Suprapubic skin (tissue), 4 donors: ENCODE measurements at regions not wholly inside any gene's neighbourhood (a gene's known extent, or its start where the extent isn't known, plus 50 kb on each side); places are given as distances from the start of the nearest gene placed in this dataset.

Source experiments
- DNase-seq, 2 donors: peaks; one replicate each; pipeline ENCODE4 v3.0.0-alpha.2; 2019; ENCODE audit warnings: low spot score in 2 of 2
- H3K27ac ChIP-seq: fragments of 200-600 bp; sonication (generic); one replicate; pipeline ENCODE4 v1.5.1; 2019
- H3K27me3 ChIP-seq: fragments of 200-600 bp; sonication (generic); one replicate; pipeline ENCODE4 v1.5.1; 2019
- H3K36me3 ChIP-seq: fragments of 200-600 bp; sonication (generic); one replicate; pipeline ENCODE4 v1.5.1; 2019
- H3K4me1 ChIP-seq: fragments of 200-600 bp; sonication (generic); one replicate; pipeline ENCODE4 v1.5.1; 2019
- H3K4me3 ChIP-seq: fragments of 200-600 bp; sonication (generic); one replicate; pipeline ENCODE4 v1.5.1; 2019; ENCODE audit warnings: mild to moderate bottlenecking
- H3K9me3 ChIP-seq: fragments of 200-600 bp; sonication (generic); one replicate; pipeline ENCODE4 v1.5.1; 2019
- CTCF ChIP-seq, 2 donors: fragments of 200-600 bp in 1 of 2; fragments of 450-650 bp in 1 of 2; sonication (generic) in 1 of 2; IDR thresholded peaks; one replicate each; pipeline ENCODE4 v1.5.1; 2016 to 2019; ENCODE audit warnings: antibody characterized with exemption in 2 of 2, mild to moderate bottlenecking in 1 of 2, moderate library complexity in 1 of 2
- EP300 ChIP-seq: sonication (generic); formaldehyde crosslinking; IDR thresholded peaks from one replicate; pipeline ENCODE4 v1.6.1; 2017; ENCODE audit warnings: antibody characterized with exemption
- POLR2A ChIP-seq, 2 donors: fragments of 450-650 bp; IDR thresholded peaks; one replicate each; pipeline ENCODE4 v1.6.1; 2017; ENCODE audit warnings: antibody characterized with exemption in 2 of 2, mild to moderate bottlenecking in 2 of 2, moderate library complexity in 2 of 2
- POLR2AphosphoS5 ChIP-seq, 3 donors: sonication (generic); formaldehyde crosslinking; IDR thresholded peaks; one replicate each; pipeline ENCODE4 v1.6.1; 2017; ENCODE audit warnings: antibody characterized with exemption in 3 of 3
- WGBS: methylation state at CpG from one replicate; pipeline ENCODE4 v1.1.5; 2018; 5-methylcytosine and 5-hydroxymethylcytosine counted together

- DNase-seq, result no peak
- H3K36me3 ChIP-seq, result no peaks in the 10 kb centered on the region
- no peak overlapping the region for H3K27ac ChIP-seq
- TF ChIP-seq EP300 (no peak), POLR2A (IDR thresholded peaks at IDR 0.05) (no peak), POLR2AphosphoS5 (IDR thresholded peaks at IDR 0.05) (no peak), CTCF (IDR thresholded peaks at IDR 0.05) (no peak)
- WGBS, result 75% methylated on average over 1 of the region's 1 CpG
- no peak overlapping the region for H3K4me3 ChIP-seq
- no peaks in the 10 kb centered on the region for H3K4me1 ChIP-seq
- no peaks in the 10 kb centered on the region for H3K9me3 ChIP-seq
- no peaks in the 10 kb centered on the region for H3K27me3 ChIP-seq
Observed at GRCh38 chr5:105929858-105930257, 1740.9 kb downstream of the EFNA5 start.

- Histone ChIP-seq H3K36me3 (no peaks in the 10 kb centered on the region), H3K27ac (no peak overlapping the region), H3K27me3 (no peaks in the 10 kb centered on the region), H3K4me3 (no peak overlapping the region), H3K4me1 (no peaks in the 10 kb centered on the region), H3K9me3 (no peaks in the 10 kb centered on the region)
- WGBS, result 70% methylated on average over 2 of the region's 2 CpGs
- no peak for DNase-seq
- TF ChIP-seq POLR2A (IDR thresholded peaks at IDR 0.05) (no peak), EP300 (no peak), POLR2AphosphoS5 (IDR thresholded peaks at IDR 0.05) (no peak), CTCF (IDR thresholded peaks at IDR 0.05) (no peak)
Observed at GRCh38 chr5:105924366-105924765, 1746.4 kb downstream of the EFNA5 start.

GRCh38 chr5:105922574-105922973, 1748.2 kb downstream of the EFNA5 start:
- no peaks in the 10 kb centered on the region for H3K4me1 ChIP-seq
- H3K27ac ChIP-seq, result no peak overlapping the region
- no peaks in the 10 kb centered on the region for H3K36me3 ChIP-seq
- 85% methylated on average over 1 of the region's 1 CpG for WGBS
- no peaks in the 10 kb centered on the region for H3K9me3 ChIP-seq
- TF ChIP-seq POLR2AphosphoS5 (IDR thresholded peaks at IDR 0.05) (no peak), CTCF (IDR thresholded peaks at IDR 0.05) (no peak), POLR2A (IDR thresholded peaks at IDR 0.05) (no peak), EP300 (no peak)
- no peak for DNase-seq
- H3K27me3 ChIP-seq, result no peaks in the 10 kb centered on the region
- H3K4me3 ChIP-seq, result no peak overlapping the region

- no peak for TF ChIP-seq POLR2AphosphoS5 (IDR thresholded peaks at IDR 0.05)
- TF ChIP-seq EP300, result no peak
- no peak for TF ChIP-seq CTCF (IDR thresholded peaks at IDR 0.05)
- TF ChIP-seq POLR2A (IDR thresholded peaks at IDR 0.05), result no peak
- H3K4me3 ChIP-seq, result no peak overlapping the region
- H3K27ac ChIP-seq, result no peak overlapping the region
- H3K9me3 ChIP-seq, result no peaks in the 10 kb centered on the region
- no peaks in the 10 kb centered on the region for H3K36me3 ChIP-seq
- H3K4me1 ChIP-seq, result no peaks in the 10 kb centered on the region
- H3K27me3 ChIP-seq, result no peaks in the 10 kb centered on the region
- no peak for DNase-seq
Observed at GRCh38 chr5:105922080-105922479, 1748.7 kb downstream of the EFNA5 start.

GRCh38 chr5:105917189-105917588, 1753.5 kb downstream of the EFNA5 start:
- WGBS, result 11% methylated on average over 1 of the region's 1 CpG
- H3K27me3 ChIP-seq, result no peaks in the 10 kb centered on the region
- H3K27ac ChIP-seq, result no peak overlapping the region
- DNase-seq, result no peak
- no peaks in the 10 kb centered on the region for H3K36me3 ChIP-seq
- H3K4me1 ChIP-seq, result no peaks in the 10 kb centered on the region
- no peaks in the 10 kb centered on the region for H3K9me3 ChIP-seq
- no peak for TF ChIP-seq CTCF (IDR thresholded peaks at IDR 0.05)
- no peak for TF ChIP-seq POLR2AphosphoS5 (IDR thresholded peaks at IDR 0.05)
- no peak for TF ChIP-seq POLR2A (IDR thresholded peaks at IDR 0.05)
- no peak for TF ChIP-seq EP300
- no peak overlapping the region for H3K4me3 ChIP-seq
